HG03103 (cell line): ENCODE measurements at regions not wholly inside any gene's neighbourhood (a gene's known extent, or its start where the extent isn't known, plus 50 kb on each side); places are given as distances from the start of the nearest gene placed in this dataset.

Source experiments
- ATAC-seq: cut with Tn5 transposase; IDR thresholded peaks from one replicate; pipeline ENCODE4 v1.9.1; 2021; ENCODE audit warnings: low read depth; ENCODE audit not compliant: unreplicated experiment

DNA sequence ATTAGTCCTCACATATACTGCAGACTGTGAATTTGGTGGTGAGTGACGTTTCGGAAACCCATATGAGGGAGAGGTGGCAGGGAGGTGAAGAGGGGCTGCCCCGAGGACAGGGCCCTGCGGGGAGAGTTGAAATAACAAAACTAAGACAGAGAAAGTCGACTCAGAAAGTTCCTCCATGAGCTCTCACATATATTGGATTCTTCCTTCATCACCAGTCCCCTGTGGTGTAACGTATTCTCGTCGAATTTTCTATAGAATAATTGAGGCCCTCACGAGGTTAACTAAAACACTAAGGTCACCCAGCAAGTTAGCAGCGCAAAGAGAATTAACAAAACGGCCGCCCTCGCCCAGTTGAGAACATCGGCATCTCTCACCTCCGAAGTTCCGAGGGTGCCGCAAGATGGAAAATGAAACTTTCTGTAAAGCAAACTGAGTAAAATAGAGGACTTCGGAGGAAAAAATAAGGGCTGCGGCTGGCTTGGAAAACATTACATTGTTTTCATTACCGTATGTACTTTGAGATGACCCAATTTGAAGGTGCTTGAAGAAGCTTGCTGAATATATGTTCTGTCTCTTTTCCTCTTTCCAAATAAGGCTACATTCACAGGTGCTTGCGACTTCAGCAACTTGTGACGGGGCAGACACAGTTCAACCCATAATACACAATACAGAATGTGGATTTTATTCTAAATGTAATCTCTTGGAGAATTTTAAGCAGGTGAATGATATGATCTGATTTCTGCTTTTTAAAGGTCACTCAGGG is 490.9 kb upstream of the JARID2 start:
- ATAC-seq = no peak

DNA sequence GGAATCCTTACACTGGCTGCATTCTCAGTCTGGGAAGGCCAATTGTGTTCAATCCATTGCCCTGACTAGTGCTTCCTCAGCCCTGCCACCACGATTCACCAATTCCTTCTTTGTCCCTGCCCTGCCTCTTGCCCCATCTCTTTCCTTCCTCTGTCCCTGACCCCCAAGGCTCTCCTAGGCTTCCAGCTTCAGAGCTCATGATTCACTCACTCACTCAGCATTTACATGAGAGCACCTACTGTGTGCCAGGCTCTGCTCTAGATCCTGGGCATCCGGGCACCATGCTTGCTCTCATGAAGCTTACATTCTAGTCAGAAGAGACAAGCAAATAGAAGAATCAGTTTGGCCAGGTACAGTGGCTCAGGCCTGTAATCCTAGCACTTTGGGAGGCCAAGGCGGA is 489.5 kb upstream of the JARID2 start:
- ATAC-seq = no peak

DNA sequence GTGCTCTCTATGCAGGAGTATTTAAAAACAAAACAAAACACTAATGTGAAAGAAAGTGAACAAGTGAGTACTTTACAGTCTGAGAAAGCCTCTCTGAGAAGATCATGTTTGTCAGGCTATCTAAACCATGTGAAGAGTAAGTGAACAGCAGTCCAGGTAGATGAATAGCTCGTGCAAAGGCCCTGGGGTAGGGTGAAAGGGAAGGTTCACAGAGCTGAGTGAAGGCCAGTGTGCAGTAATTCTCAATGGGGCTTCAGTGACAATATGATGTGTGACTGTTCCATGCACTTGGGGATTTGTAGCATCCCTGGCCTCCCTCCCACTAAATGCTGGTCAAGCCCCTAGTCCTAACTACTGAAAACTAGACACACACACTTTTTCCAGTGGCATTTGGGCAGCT is 488.9 kb upstream of the JARID2 start:
- ATAC-seq = no peak

DNA sequence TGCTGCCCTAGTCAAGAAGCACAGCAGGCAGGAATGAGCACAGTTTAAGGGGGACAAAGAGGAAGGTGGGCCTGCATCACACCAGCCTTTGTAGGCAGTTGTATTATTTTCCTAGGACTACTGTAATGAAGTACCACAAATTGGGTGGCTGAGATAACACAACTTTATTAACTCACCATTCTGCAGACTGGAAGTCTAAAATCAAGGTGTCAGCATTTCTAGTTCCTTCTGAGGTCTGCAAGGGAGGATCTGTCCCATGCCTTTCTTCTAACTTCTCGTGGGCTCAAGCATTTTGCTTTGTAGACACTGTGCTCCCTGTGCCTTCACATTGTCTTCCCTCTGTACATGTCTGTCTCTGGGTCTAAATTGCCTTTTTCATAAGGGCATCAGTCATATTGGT is 488.5 kb upstream of the JARID2 start:
- ATAC-seq = no peak

DNA sequence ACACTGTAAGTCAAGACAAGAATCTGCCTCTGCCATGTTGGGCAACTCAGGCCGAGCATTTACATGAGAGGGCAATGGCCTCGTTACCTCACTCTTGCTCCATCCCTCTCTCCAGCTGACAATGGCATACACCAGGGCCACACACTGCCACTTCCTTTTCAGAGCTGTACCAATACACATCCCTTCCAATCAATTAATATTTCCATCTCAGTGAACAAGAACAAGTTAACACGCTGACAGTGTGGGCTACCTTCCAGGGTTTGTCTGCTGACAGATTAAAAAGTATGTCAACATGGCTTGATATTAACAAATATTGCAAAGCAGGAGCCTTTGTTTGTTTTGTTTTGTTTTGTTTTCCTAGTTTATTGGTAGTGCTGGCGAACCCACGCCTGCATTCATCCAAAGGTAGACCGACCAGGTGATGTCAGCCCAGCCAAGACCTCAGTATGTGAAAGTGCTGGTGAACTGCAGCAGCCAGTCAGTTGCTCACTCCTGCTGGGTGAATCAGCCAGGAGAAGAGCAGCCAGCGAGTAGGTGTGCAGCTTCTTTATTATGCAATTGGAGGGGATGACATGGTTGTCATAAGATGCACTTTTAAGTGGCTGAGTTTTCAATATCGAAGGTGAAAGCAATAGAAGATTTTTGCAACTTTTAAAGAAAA is 487.3 kb upstream of the JARID2 start:
- no peak for ATAC-seq

DNA sequence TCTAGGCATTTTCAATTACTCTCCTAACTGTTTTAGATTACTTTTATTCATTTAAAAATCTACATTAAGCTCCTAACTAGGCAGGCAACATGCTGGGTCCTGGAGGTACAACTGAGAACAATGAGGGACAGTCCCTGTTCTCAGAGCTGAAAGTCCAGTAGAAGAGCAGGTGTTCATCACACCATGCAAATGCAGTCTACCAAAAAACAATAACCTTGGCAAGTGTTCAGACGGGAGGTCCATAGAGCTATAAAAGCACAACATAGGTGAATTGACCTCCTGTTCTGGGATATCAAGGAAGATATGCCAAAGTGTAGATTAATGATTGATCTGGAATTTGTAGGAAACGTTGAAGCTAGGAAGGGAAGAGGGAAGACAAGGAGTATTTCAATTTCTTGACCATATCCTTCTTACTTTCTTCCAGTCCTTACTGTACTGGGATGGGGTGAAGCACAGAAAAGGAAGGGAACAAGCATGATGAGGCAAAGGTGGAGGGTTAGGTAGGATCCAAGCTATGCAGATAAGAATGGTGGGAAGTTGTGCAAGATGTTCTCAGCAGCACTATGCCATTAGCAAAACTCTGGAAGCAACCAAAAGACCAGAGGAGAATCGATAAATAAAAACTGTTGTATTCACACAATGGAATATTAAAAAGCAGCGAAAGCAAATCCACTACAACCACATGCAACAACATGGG is 485.7 kb upstream of the JARID2 start:
- no peak for ATAC-seq

DNA sequence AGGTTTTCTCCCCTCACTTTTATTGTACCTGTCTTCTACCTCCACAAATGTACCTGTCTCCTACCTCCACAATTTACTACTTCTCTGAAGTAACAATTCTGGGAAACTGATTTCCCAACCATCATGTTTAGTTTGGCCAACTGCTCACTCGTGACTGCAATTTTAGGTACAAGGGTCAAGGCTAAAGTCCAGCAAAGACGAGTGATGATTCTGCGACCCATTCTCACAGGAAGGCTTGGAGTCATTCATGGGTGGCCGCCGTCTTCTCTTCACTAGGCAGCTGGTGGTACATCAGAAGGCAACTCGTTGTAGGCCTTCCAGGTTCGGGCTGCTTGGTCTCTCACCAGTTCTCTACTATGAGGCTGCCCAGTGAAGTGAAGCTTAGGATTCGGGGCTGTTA is 483.8 kb upstream of the JARID2 start:
- no peak for ATAC-seq

DNA sequence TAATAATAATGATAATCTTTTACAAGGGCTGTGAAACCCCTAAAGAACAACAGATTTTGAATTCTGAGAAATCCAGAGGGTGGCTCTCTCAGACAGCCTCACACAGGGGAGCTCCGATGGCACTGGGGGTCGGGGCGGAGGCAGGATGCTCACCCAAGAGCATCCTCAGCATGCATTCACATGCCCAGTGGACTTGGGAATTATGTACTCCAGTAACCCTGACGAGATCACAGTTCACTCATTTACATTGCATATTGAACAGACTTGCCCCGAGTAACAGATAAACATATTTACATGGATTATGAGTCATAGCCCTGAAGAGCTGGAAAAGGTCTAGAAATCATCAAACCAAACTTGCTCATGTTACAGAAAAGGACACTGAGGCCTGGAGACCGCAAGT is 482.7 kb upstream of the JARID2 start:
- ATAC-seq = no peak

DNA sequence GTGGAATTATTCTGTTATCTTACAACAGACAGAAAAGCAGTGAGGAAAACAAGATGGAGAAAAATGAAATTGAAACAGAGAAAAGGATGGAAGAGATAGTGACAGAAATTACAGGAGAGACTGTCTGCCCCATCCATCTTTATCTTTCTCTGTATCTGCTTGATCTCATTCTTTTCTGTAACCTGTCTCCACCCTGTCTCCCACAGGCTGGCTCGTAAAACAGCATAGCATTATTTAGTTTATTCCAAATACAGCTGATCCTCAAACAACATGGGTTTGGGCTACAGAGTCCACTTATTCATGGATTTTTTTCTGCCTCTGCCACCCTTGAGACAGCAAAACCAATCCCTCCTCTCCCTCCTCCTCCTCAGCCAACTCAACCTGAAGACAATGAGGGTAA is 482.3 kb upstream of the JARID2 start:
- ATAC-seq = no peak

DNA sequence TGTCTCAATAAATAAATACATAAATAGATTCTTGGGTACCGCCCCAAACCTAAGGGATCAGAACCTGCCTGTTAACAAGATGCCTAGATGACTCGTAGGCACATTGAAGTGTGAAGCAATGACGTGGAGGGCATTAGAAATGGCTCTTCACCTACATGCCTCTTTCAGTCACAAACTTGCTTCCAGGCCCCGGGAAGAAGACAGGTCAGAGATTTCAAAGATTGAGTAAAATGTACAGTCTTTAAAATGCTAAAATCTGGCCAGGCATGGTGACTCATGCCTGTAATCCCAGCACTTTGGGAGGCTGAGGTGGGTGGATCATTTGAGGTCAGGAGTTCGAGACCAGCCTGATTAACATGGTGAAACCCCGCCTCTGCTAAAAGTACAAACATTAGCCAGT is 480.8 kb upstream of the JARID2 start:
- ATAC-seq = no peak

DNA sequence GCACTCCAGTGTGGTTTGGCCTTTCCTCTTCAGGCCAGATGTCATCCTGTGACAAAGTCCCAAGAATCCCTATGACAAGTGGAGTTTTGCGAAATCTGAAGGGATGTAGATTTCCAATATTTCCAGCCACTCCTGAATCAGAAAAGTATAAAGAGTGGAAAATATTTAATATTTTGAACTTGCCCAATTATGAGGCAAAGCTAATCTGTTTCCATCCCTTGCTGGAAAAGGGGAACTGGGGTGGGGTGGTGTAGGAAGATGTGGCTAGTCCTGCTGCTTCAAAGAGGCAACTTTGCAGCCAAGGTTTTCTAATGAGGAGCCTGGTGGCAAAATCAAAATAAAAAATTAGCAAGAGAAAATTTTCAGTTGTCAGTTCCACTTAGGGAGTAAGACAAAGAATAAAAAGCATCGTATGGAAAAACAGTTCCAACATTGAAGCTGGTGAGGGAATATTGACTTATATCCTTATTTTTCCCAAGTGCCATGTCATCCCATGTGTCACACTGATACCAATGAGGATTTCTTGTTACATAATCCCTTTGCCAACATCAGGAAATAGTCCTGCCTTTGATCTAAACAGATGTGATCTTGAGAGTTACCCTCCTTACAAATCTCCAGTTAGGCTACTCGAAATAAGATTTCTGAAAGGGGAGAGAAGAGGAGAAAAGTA is 480.0 kb upstream of the JARID2 start:
- ATAC-seq = no peak

DNA sequence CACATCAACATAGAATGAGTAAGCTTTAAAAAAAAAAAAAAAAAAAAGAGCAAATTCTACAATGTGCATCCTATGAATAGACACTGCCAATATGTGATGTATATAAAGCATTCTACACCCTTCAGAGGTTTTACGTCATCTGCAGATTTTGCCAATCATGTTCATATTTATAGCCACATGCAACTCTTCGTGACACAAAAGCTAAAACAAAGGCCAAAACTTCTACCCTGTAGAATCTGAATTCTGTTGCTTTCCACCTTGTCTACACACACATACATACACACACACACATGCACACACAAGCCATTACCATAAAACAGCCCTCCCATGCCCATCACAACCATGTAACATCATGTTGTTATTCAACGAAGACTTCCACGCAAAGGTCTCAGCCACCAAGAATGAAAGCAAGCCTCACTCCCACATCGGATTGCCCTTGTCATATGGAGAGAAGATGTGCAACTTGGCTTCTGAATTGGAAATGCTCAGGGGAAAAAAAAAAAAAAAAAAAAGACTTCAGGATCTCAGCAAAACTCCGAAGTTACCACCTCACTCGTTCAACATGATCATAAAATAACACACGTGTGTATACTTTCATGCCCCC is 479.4 kb upstream of the JARID2 start:
- ATAC-seq = no peak

DNA sequence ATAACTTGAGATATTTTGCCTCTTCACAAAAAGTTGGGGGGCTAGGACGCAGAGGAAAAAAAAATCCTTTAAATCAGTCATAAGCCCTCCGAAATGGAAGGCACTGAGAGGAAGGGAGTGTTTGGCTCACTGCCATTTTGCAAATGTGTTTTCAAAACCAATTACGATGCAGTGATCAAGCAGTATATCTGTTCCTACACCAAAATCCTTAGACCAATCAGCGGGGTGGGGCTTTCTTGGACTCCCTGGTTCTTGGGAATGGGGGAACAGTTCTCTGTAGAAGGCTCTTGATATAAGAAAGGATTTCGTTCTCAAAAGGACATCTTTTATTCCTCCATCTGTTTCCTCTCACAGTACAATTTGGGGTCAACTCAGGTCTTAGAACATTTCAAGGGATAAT is 478.6 kb upstream of the JARID2 start:
- no peak for ATAC-seq

DNA sequence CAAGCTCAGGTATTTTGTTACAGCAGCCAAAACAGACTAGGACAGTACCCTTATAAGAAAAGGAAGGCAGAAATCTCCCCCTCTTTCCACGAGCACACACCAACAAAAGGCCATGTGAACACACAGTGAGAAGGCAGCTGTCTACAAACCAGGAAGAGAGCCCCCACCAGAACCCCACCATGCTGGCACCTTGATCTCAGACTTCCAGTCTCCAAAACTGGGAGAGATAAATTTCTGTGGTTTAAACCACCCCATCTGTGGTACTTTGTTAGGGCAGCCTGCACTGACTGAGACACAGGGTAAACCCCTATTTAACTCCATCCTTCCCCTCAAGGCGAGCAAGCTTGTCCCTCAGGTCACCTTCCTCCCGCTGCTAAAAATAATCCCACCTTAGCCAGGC is 475.8 kb upstream of the JARID2 start:
- no peak for ATAC-seq

DNA sequence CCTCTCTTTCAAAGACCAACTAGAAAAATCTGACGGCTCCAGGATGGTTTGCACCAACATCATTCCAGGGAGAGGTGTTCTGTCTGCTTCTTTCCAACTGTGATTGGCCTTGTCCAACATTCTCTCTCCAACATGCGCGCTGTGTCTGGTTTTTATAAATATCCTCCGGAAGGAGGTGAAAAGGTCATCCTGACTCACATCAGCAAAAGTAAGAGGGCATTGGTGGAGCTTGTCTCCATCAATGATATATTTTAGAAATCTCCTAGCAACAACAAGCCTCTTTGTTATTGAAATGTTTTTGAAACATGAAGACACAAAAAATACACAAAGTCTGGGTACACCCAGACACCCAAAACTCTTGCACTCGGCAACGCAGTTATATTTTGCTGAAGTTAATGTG is 475.3 kb upstream of the JARID2 start:
- no peak for ATAC-seq

DNA sequence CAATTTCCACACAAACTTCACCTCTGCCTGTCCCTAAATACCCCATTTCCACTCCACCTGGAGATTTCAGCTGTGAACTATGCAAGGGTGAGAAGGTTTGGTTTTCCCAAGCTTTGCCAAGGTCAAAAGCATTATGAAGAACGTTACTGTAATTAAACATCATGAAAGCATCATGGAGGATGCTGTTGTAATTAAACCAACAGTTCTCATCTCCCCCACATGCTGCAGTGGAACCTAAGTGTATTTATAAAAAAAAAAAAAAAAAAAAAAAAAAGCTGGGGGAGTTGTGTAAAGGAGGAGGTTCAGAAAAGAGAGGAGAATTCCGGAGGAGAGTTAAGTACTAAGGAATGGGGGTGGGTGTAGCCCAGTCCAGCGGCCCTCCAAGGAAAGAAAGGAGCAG is 474.9 kb upstream of the JARID2 start:
- ATAC-seq = no peak

DNA sequence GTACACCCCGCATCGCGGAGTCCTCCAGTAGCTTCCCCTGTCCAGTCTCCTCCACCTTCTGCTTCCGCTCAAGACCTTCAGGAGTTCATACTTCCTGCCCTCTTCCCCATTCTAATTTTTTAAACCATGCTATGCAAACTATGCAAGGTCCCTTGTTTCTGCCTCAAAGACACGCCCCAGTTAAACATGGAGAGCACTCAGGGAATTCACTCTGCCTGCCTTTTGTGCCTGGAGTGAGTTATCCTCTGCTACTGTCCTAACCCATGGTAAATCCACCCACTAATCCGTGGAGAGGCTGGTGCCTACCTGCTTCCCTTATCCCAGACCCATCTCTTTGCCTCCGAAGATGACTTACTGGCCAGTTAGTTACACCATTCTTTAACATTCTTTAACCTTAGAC is 473.7 kb upstream of the JARID2 start:
- ATAC-seq = no peak

DNA sequence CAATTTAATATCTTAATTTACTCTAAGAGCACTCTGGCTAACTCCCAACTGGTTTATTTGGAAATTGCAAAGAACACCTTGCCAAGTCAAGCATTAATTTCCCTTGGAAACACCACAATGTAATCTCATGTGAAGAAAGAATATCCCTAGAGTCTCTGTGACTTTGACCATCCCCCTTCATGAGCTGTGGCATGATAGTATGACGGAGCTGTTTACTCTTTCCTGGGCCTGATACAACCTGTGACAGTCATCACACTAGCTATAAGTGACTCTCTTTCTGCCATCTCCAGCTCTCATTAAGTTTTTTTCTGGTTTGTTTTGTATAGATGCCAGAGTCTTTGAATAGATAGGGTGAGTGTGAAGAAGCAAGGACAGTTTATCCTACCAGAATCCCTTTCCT is 470.3 kb upstream of the JARID2 start:
- ATAC-seq = no peak

DNA sequence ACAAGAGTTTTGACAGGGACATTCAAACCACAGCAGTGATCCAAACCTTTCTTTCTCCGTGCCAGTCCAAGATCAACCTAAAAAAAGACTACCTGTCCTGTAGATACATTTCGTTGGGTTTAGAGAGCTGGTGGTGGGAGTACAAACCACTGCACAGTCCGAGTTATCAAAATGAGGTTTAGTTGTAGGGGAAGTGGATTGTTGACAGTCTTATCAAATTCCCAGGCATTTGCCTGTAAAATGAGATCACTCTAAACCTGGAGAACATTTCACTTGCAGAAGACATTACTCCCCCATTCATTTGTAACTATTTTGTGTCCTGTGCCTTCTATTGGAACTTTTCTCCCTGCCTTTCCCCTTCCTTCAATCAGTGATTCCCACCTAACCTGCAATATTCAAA is 469.6 kb upstream of the JARID2 start:
- ATAC-seq = no peak

DNA sequence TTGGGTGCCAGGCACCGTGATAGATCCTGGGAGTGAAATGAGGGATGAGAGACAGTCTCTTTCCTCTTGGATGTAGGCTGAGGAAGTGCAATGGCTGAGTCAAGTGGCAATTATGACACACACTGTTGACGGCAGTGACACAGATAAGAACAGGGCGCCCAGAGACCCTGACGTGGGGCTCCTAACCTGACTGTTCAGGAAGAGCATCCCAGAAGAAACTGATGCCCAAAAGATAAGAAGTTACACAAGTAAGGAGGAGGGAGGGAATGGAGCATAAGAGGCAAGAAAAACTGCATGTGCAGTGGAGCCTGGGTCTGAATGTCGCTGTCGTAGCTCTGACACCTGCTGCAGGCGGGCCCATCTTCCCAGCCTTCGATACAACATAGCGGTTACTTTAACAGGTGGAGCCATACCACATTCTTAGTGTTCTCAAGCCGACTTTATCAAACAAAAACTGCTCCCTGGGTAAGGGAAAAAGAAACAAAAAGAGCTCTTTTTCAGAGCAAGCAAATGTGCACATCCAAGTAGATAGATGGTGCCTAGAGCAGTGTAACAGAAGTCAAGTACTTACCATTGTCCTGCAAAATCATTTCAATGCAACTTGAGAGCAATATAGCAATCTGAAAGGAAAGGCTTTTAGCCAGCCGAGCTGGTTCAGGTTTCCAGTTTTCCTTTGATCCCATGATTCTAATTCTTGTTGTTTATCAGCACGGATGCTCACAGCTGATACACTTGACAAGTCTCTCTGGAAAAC is 463.9 kb upstream of the JARID2 start:
- ATAC-seq = no peak
